PC-9 (cell line): ENCODE measurements at regions not wholly inside any gene's neighbourhood (a gene's known extent, or its start where the extent isn't known, plus 50 kb on each side); places are given as distances from the start of the nearest gene placed in this dataset.
"Not testable (repeated sequence)": the region's sequence is repeated elsewhere in the genome, so short reads cannot be mapped to it uniquely, and the experiment has no call there.

Experiments
- BruUV-seq: library from RNA; stranded (reverse); fragments of 400-500 nt; replicated peaks from 2 replicates; lab custom pipeline; 2021; lab: Mats Ljungman, UMichigan
- CTCF ChIA-PET: fragments of 300-600 bp; sonication (Branson Sonifier 250); formaldehyde crosslinking; loops from one replicate; lab custom pipeline; 2022; ENCODE audit warnings: antibody characterized with exemption; lab: Charles Lee
- POLR2A ChIA-PET: fragments of 300-600 bp; sonication (Branson Sonifier 250); formaldehyde crosslinking; loops from one replicate; lab custom pipeline; 2022; ENCODE audit warnings: antibody characterized with exemption; ENCODE audit not compliant: unreplicated experiment; lab: Charles Lee
- DNase-seq, 2 experiments: peaks; one replicate each; pipeline versions ENCODE4 v3.0.0 to v3.0.0-alpha.2; 2015 to 2022; ENCODE audit warnings: mixed read lengths in 1 of 2
- H2AFZ ChIP-seq: fragments of 200-600 bp; sonication (generic); 2 replicates; pipeline ENCODE4 v1.8.1; 2017; ENCODE audit warnings: antibody characterized with exemption
- H3F3A ChIP-seq: fragments of 200-600 bp; sonication (generic); 2 replicates; pipeline ENCODE4 v1.8.1; 2017; ENCODE audit warnings: antibody characterized with exemption, mild to moderate bottlenecking, low read depth; ENCODE audit not compliant: insufficient read depth
- H3K27ac ChIP-seq: fragments of 200-600 bp; sonication (generic); 2 replicates; pipeline ENCODE4 v1.6.1; 2016; ENCODE audit warnings: mixed run types
- H3K27me3 ChIP-seq: fragments of 200-600 bp; sonication (generic); 2 replicates; pipeline ENCODE4 v1.6.1; 2016; ENCODE audit warnings: low read depth, mixed run types; ENCODE audit not compliant: insufficient read depth
- H3K36me3 ChIP-seq: fragments of 200-600 bp; sonication (generic); 2 replicates; pipeline ENCODE4 v1.6.1; 2016; ENCODE audit warnings: low read depth, mixed run types
- H3K4me1 ChIP-seq: fragments of 200-600 bp; sonication (generic); replicated peaks from 2 replicates; pipeline ENCODE4 v1.6.1; 2016; ENCODE audit warnings: mixed run types; ENCODE audit not compliant: insufficient read depth
- H3K4me2 ChIP-seq: fragments of 200-600 bp; sonication (generic); 2 replicates; pipeline ENCODE4 v1.6.1; 2017; ENCODE audit warnings: mixed run types
- H3K4me3 ChIP-seq: fragments of 200-600 bp; sonication (generic); 2 replicates; pipeline ENCODE4 v1.6.1; 2016; ENCODE audit warnings: mixed run types
- H3K79me2 ChIP-seq: fragments of 200-600 bp; sonication (generic); 2 replicates; pipeline ENCODE4 v1.6.1; 2017; ENCODE audit warnings: low read depth, mixed run types
- H3K9me2 ChIP-seq: fragments of 200-600 bp; sonication (generic); 2 replicates; pipeline ENCODE4 v1.8.1; 2017; ENCODE audit warnings: mild to moderate bottlenecking; ENCODE audit not compliant: insufficient read depth
- H3K9me3 ChIP-seq: fragments of 200-600 bp; sonication (generic); 2 replicates; pipeline ENCODE4 v1.8.1; 2016; ENCODE audit warnings: low read depth; ENCODE audit not compliant: insufficient read depth
- H4K20me1 ChIP-seq: fragments of 200-600 bp; sonication (generic); 2 replicates; pipeline ENCODE4 v1.8.1; 2017; ENCODE audit not compliant: insufficient read depth
- EZH2 ChIP-seq: fragments of 200-600 bp; sonication (generic); IDR thresholded peaks from 2 replicates; pipeline ENCODE4 v1.8.0; 2017; ENCODE audit warnings: antibody characterized with exemption, low read depth
- intact Hi-C: fragments of 100-400 bp; cut with micrococcal nuclease; formaldehyde crosslinking; loops from one replicate; pipeline ENCODE4 v1.10.0; 2022; ENCODE audit not compliant: unreplicated experiment
- TF ChIP-seq, protein P1 (sequence below): fragments of 200-600 bp; sonication (generic); conservative IDR thresholded peaks from 2 replicates; pipeline ENCODE4 v1.6.1; 2017; ENCODE audit warnings: mixed run types, antibody characterized with exemption, mild to moderate bottlenecking, moderate library complexity

DNA sequence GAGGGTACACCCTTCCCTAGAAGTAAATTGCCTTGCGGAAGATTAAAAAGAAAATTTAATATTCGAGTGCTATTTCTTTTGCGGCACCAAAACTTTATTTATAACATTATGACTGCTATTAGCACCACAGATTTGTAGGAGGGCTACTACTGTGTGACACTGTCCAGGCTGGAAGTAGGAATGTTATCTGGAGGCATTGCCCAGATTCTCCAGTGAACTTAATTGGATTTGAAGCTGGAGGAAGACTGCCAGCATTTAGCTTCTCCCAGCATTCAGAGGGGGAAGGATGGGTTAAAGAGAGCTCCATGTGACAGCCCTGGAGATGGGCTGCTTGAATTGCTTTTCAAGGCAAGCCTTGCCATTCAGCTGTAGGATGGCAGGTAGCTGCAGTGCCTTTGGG is 107.0 kb upstream of the RBM19 start:
- Histone ChIP-seq H3K27ac (no peak overlapping the region), H3K79me2 (no peaks in the 10 kb centered on the region), H3K9me3 (no peaks in the 10 kb centered on the region), H3K4me2 (no peak overlapping the region), H3K4me1 (no peaks in the 10 kb centered on the region), H4K20me1 (no peaks in the 10 kb centered on the region), H3F3A (no peaks in the 10 kb centered on the region), H3K4me3 (no peak overlapping the region), H2AFZ (no peak overlapping the region), H3K9me2 (no peaks in the 10 kb centered on the region), H3K36me3 (no peaks in the 10 kb centered on the region), H3K27me3 (peaks cover 59% of the 10 kb centered on the region)
- DNase-seq = no peak
- no peak for TF ChIP-seq EZH2
- TF ChIP-seq, protein P1, sequence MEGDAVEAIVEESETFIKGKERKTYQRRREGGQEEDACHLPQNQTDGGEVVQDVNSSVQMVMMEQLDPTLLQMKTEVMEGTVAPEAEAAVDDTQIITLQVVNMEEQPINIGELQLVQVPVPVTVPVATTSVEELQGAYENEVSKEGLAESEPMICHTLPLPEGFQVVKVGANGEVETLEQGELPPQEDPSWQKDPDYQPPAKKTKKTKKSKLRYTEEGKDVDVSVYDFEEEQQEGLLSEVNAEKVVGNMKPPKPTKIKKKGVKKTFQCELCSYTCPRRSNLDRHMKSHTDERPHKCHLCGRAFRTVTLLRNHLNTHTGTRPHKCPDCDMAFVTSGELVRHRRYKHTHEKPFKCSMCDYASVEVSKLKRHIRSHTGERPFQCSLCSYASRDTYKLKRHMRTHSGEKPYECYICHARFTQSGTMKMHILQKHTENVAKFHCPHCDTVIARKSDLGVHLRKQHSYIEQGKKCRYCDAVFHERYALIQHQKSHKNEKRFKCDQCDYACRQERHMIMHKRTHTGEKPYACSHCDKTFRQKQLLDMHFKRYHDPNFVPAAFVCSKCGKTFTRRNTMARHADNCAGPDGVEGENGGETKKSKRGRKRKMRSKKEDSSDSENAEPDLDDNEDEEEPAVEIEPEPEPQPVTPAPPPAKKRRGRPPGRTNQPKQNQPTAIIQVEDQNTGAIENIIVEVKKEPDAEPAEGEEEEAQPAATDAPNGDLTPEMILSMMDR = no peak
- BruUV-seq = no TSS peak
- POLR2A ChIA-PET = no interaction called here
- intact Hi-C loops = no loop called here
- CTCF ChIA-PET = no interaction called here

DNA sequence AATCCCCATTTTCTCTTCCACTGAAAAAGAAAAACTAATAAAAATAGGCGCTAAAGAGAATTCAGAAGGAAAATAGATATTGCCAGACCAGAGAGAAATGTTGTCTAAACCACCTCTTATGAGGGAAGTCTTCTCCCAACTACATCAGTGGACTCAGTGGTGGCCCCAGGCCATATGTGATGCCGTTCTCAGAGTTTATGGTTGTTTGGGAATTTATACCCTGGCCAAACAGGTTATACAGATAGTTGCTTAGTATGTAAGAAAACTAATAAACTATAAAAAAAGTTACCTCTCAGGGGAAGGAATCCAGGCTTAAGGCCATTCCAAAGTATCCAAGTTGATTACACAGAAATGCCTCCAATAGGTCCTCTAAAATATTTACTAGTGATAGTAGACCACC is 103.4 kb upstream of the RBM19 start:
- Histone ChIP-seq H2AFZ (no peak overlapping the region), H3K79me2 (no peaks in the 10 kb centered on the region), H3K4me3 (no peak overlapping the region), H3K27me3 (peaks cover 62% of the 10 kb centered on the region), H3K36me3 (no peaks in the 10 kb centered on the region), H3K4me1 (no peaks in the 10 kb centered on the region), H3K9me3 (no peaks in the 10 kb centered on the region), H3K27ac (no peak overlapping the region), H4K20me1 (no peaks in the 10 kb centered on the region), H3K4me2 (no peak overlapping the region), H3F3A (no peaks in the 10 kb centered on the region), H3K9me2 (no peaks in the 10 kb centered on the region)
- CTCF ChIA-PET = no interaction called here
- TF ChIP-seq EZH2 = no peak
- TF ChIP-seq, protein P1 = no peak
- no peak for DNase-seq
- intact Hi-C loops = no loop called here
- POLR2A ChIA-PET = no interaction called here
- no TSS peak for BruUV-seq

DNA sequence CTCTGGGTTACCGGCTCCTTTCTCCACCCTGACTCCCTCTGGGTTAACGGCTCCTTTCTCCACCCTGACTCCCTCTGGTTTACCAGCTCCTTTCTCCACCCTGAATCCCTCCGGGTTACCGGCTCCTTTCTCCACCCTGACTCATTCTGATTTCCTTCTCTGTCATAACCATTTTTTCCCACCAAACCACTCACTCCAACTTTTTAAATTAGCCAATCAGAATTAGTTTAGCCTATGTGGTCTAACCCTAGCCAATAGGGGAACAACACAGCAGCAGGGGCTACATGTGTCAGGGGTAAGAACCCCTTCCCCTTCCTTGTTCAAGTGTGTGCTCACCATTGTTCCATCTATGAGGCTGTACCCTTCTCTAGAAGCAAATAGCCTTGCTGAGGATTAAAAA is 98.4 kb upstream of the RBM19 start:
- peaks cover 57% of the 10 kb centered on the region for H3K27me3 ChIP-seq
- TF ChIP-seq EZH2 = no peak
- TF ChIP-seq, protein P1 = no peak
- H3K27ac ChIP-seq = no peak overlapping the region
- H3K4me2 ChIP-seq = no peak overlapping the region
- no peaks in the 10 kb centered on the region for H3K4me1 ChIP-seq
- no peaks in the 10 kb centered on the region for H3K36me3 ChIP-seq
- no peaks in the 10 kb centered on the region for H3K9me2 ChIP-seq
- intact Hi-C loops = no loop called here
- H2AFZ ChIP-seq = no peak overlapping the region
- H3K4me3 ChIP-seq = no peak overlapping the region
- no peaks in the 10 kb centered on the region for H3F3A ChIP-seq
- H3K9me3 ChIP-seq = no peaks in the 10 kb centered on the region
- CTCF ChIA-PET = no interaction called here
- no peak for DNase-seq
- H4K20me1 ChIP-seq = no peaks in the 10 kb centered on the region
- BruUV-seq = no TSS peak
- POLR2A ChIA-PET = no interaction called here
- no peaks in the 10 kb centered on the region for H3K79me2 ChIP-seq

DNA sequence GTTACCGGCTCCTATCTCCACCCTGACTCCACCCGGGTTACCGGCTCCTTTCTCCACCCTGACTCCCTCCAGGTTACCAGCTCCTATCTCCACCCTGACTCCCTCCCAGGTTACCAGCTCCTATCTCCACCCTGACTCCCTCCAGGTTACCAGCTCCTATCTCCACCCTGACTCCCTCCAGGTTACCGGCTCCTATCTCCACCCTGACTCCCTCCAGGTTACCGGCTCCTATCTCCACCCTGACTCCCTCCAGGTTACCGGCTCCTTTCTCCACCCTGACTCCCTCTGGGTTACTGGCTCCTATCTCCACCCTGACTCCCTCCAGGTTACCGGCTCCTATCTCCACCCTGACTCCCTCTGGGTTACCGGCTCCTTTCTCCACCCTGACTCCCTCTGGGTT is 97.9 kb upstream of the RBM19 start:
- POLR2A ChIA-PET, H3K9me2 ChIP-seq, CTCF ChIA-PET, H3K4me3 ChIP-seq, DNase-seq, H3K79me2 ChIP-seq, intact Hi-C loops, H3K9me3 ChIP-seq, H3K36me3 ChIP-seq, H2AFZ ChIP-seq, H3K4me2 ChIP-seq, H3K27ac ChIP-seq, H3K4me1 ChIP-seq, H4K20me1 ChIP-seq, BruUV-seq, H3F3A ChIP-seq: not testable (repeated sequence)
- H3K27me3 ChIP-seq = peaks cover 61% of the 10 kb centered on the region
